PC-3 (cell line): ENCODE measurements at regions not wholly inside any gene's neighbourhood (a gene's known extent, or its start where the extent isn't known, plus 50 kb on each side); places are given as distances from the start of the nearest gene placed in this dataset.

Source experiments
- CTCF ChIP-seq: fragments of 300-600 bp; sonication (generic); conservative IDR thresholded peaks from 2 replicates; pipeline ENCODE4 v1.5.1; 2017; ENCODE audit warnings: antibody characterized with exemption, low read depth, mild to moderate bottlenecking, low read length
- EZH2 ChIP-seq: fragments of 300-600 bp; sonication (generic); IDR thresholded peaks from one replicate; pipeline ENCODE4 v1.6.1; 2017; ENCODE audit warnings: antibody characterized with exemption, mild to moderate bottlenecking, low read length; ENCODE audit not compliant: unreplicated experiment
- EZH2phosphoT487 ChIP-seq: fragments of 300-600 bp; sonication (generic); IDR thresholded peaks from 2 replicates; pipeline ENCODE4 v1.6.1; 2018; ENCODE audit warnings: mild to moderate bottlenecking, antibody characterized with exemption, low read length, borderline replicate concordance

- TF ChIP-seq EZH2phosphoT487 (no peak), CTCF (no peak), EZH2 (no peak)
Observed at GRCh38 chr3:30231277-30232141, 374.9 kb upstream of the TGFBR2 start.
